Osteoblast (primary cell): ENCODE measurements at regions not wholly inside any gene's neighbourhood (a gene's known extent, or its start where the extent isn't known, plus 50 kb on each side); places are given as distances from the start of the nearest gene placed in this dataset.

Source experiments
- DNase-seq: peaks from one replicate; pipeline ENCODE4 v3.0.0; 2011; ENCODE audit warnings: low spot score, mixed read lengths; ENCODE audit not compliant: insufficient read length; ENCODE audit errors: missing footprints
- H2AFZ ChIP-seq: 2 replicates; pipeline ENCODE4 v1.6.0; 2011; ENCODE audit warnings: mild to moderate bottlenecking, low read length
- H3K27ac ChIP-seq: 2 replicates; pipeline ENCODE4 v1.5.1; 2011; ENCODE audit warnings: mild to moderate bottlenecking, low read depth, low read length, moderate library complexity
- H3K27me3 ChIP-seq: 2 replicates; pipeline ENCODE4 v1.6.0; 2012; ENCODE audit warnings: mild to moderate bottlenecking, control low read depth, inconsistent platforms, low read length, moderate library complexity; ENCODE audit not compliant: insufficient read depth
- H3K36me3 ChIP-seq: 2 replicates; pipeline ENCODE4 v1.5.1; 2011; ENCODE audit warnings: mild to moderate bottlenecking, low read length, control low read depth, moderate library complexity; ENCODE audit not compliant: insufficient read depth
- H3K4me1 ChIP-seq: 2 replicates; pipeline ENCODE4 v1.5.1; 2011; ENCODE audit warnings: mild to moderate bottlenecking, low read length, control low read depth, moderate library complexity; ENCODE audit not compliant: insufficient read depth
- H3K4me2 ChIP-seq: 2 replicates; pipeline ENCODE4 v1.6.0; 2011; ENCODE audit warnings: mild to moderate bottlenecking, low read length; ENCODE audit not compliant: insufficient read depth
- H3K4me3 ChIP-seq: fragments of 200-600 bp; sonication (generic); 3 replicates; pipeline ENCODE4 v1.5.1; 2012; ENCODE audit warnings: mild to moderate bottlenecking, low read length, inconsistent platforms; ENCODE audit not compliant: insufficient read depth
- H3K79me2 ChIP-seq: 2 replicates; pipeline ENCODE4 v1.6.0; 2012; ENCODE audit warnings: mild to moderate bottlenecking, low read length, control low read depth, inconsistent platforms; ENCODE audit not compliant: insufficient read depth
- H3K9me3 ChIP-seq: 2 replicates; pipeline ENCODE4 v1.5.1; 2011; ENCODE audit warnings: low read depth, low read length, control low read depth
- H4K20me1 ChIP-seq: 2 replicates; pipeline ENCODE4 v1.6.0; 2012; ENCODE audit warnings: mild to moderate bottlenecking, low read length, control low read depth; ENCODE audit not compliant: insufficient read depth
- TF ChIP-seq, protein P1 (sequence below): IDR thresholded peaks from 2 replicates; pipeline ENCODE4 v1.5.1; 2011; ENCODE audit warnings: mild to moderate bottlenecking, low read depth, low read length, moderate library complexity; ENCODE audit errors: extremely low read depth

DNA sequence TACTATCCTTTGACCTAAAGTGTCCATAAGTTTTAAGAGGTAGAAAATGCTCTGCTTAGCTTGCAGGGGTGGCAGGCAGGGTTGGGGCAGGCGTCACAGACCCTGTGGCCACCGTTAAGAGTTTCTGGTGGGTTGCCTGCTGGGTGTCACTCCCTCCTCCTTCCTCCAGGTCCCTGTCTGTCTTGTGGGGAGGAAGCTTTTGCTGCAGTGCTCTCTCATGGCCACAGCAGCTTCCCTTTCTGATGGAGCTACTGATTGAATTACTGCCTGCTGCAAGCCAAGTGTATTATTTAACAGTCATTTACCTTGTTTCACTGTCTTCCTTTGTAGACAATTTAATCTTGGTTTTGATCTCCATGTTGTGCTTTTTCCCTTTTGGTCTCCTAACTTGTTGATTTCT is 384.6 kb downstream of the IDS start:
- H3K4me2 ChIP-seq, result no peak overlapping the region
- TF ChIP-seq, protein P1, sequence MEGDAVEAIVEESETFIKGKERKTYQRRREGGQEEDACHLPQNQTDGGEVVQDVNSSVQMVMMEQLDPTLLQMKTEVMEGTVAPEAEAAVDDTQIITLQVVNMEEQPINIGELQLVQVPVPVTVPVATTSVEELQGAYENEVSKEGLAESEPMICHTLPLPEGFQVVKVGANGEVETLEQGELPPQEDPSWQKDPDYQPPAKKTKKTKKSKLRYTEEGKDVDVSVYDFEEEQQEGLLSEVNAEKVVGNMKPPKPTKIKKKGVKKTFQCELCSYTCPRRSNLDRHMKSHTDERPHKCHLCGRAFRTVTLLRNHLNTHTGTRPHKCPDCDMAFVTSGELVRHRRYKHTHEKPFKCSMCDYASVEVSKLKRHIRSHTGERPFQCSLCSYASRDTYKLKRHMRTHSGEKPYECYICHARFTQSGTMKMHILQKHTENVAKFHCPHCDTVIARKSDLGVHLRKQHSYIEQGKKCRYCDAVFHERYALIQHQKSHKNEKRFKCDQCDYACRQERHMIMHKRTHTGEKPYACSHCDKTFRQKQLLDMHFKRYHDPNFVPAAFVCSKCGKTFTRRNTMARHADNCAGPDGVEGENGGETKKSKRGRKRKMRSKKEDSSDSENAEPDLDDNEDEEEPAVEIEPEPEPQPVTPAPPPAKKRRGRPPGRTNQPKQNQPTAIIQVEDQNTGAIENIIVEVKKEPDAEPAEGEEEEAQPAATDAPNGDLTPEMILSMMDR, result no peak
- no peak overlapping the region for H3K4me3 ChIP-seq
- no peak for DNase-seq
- no peak overlapping the region for H2AFZ ChIP-seq
- no peaks in the 10 kb centered on the region for H3K36me3 ChIP-seq
- H3K9me3 ChIP-seq, result no peaks in the 10 kb centered on the region
- H3K27ac ChIP-seq, result no peak overlapping the region
- H4K20me1 ChIP-seq, result no peaks in the 10 kb centered on the region
- no peaks in the 10 kb centered on the region for H3K27me3 ChIP-seq
- no peaks in the 10 kb centered on the region for H3K79me2 ChIP-seq
- no peaks in the 10 kb centered on the region for H3K4me1 ChIP-seq

GRCh38 chrX:149114874-149115273 is 390.2 kb downstream of the IDS start:
- DNase-seq, result no peak
- Histone ChIP-seq H3K36me3 (no peaks in the 10 kb centered on the region), H4K20me1 (no peaks in the 10 kb centered on the region), H3K27ac (no peak overlapping the region), H3K4me3 (no peak overlapping the region), H3K4me2 (no peak overlapping the region), H3K4me1 (no peaks in the 10 kb centered on the region), H3K79me2 (no peaks in the 10 kb centered on the region), H3K9me3 (no peaks in the 10 kb centered on the region), H3K27me3 (no peaks in the 10 kb centered on the region), H2AFZ (no peak overlapping the region)
- TF ChIP-seq, protein P1, result no peak

DNA sequence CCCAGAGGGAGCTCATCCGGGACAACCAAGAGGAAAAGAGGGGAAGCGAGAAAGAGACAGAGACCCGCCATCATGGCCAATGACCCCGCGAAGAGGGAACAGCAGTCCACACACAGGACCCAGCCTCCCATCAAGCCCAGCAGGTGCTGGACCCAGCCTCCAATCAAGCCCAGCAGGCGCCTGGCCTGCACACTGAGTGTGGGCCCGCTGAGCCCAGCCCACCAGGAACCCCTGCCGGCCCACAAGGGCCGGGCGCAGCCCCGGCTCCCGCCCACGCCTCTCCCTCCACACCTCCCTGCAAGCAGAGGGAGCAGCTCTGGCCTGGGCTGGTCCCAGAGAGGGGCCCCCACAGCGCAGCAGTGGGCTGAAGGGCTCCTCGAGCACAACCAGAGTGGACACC is 391.1 kb downstream of the IDS start:
- Histone ChIP-seq H3K4me1 (no peaks in the 10 kb centered on the region), H3K4me3 (no peak overlapping the region), H3K36me3 (no peaks in the 10 kb centered on the region), H3K4me2 (no peak overlapping the region), H3K27me3 (no peaks in the 10 kb centered on the region), H2AFZ (no peak overlapping the region), H3K79me2 (no peaks in the 10 kb centered on the region), H3K27ac (no peak overlapping the region), H3K9me3 (no peaks in the 10 kb centered on the region), H4K20me1 (no peaks in the 10 kb centered on the region)
- DNase-seq, result no peak
- TF ChIP-seq, protein P1, result no peak

DNA sequence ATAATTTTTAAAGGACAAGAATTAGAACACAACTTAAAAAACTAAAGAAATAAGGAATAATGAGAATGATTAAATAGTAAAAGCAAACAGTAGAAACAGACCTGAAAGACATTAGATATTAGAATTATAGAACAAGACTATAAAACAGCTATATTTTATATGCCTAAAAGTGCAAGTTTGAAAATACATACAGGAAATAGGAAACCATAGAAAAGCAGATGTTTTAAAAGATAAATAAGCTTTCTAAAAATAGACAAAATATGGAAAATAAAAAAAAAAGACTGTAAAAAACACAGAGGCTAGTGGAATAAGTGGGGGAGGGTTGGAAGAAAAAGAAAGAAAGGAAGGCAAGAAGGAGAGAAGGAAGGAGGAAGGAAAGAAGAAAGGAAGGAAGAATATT is 407.3 kb downstream of the IDS start:
- TF ChIP-seq, protein P1, result no peak

More for the DNA sequence above, 407.3 kb downstream of the IDS start:
- DNase-seq, result no peak
- Histone ChIP-seq H3K79me2 (no peaks in the 10 kb centered on the region), H3K4me1 (no peaks in the 10 kb centered on the region), H3K9me3 (no peaks in the 10 kb centered on the region), H3K27me3 (no peaks in the 10 kb centered on the region), H3K27ac (no peak overlapping the region), H3K4me2 (no peak overlapping the region), H3K36me3 (no peaks in the 10 kb centered on the region), H4K20me1 (no peaks in the 10 kb centered on the region), H2AFZ (no peak overlapping the region), H3K4me3 (no peak overlapping the region)
